ENCODE measurements at regions not wholly inside any gene's neighbourhood (a gene's known extent, or its start where the extent isn't known, plus 50 kb on each side); places are given as distances from the start of the nearest gene placed in this dataset.

GRCh38 chr10:36781570-36781969, 343.8 kb upstream of the ANKRD30A start:
- TF ChIP-seq CTCF (IDR thresholded peaks at IDR 0.05) (no peak), EP300 (IDR thresholded peaks at IDR 0.05) (no peak), POLR2AphosphoS5 (IDR thresholded peaks at IDR 0.05) (no peak)

All from upper lobe of left lung (tissue), 4 donors.